PFSK-1 (cell line): ENCODE measurements at regions not wholly inside any gene's neighbourhood (a gene's known extent, or its start where the extent isn't known, plus 50 kb on each side); places are given as distances from the start of the nearest gene placed in this dataset.

ENCODE experiments used
- POLR2AphosphoS5 ChIP-seq: IDR thresholded peaks from 2 replicates; pipeline ENCODE4 v1.6.1; 2012; ENCODE audit warnings: low read depth, mild to moderate bottlenecking, control low read depth, low read length, moderate library complexity
- SIN3A ChIP-seq: IDR thresholded peaks from 2 replicates; pipeline ENCODE4 v1.6.1; 2012; ENCODE audit warnings: mild to moderate bottlenecking, low read length, moderate library complexity, borderline replicate concordance; ENCODE audit not compliant: insufficient read depth
- TAF1 ChIP-seq: IDR thresholded peaks from 2 replicates; pipeline ENCODE4 v1.6.1; 2012; ENCODE audit warnings: low read length, control low read depth, borderline replicate concordance; ENCODE audit not compliant: insufficient read depth
- TF ChIP-seq, protein P1 (sequence below), 2 experiments: IDR thresholded peaks; 2 replicates each; pipeline versions ENCODE4 v1.6.1 to v1.8.0; 2011 to 2012; ENCODE audit warnings: low read depth in 2 of 2, low read length in 2 of 2, control low read depth in 1 of 2, inconsistent platforms in 1 of 2, mild to moderate bottlenecking in 1 of 2, moderate library complexity in 1 of 2; ENCODE audit not compliant: insufficient read depth in 1 of 2

DNA sequence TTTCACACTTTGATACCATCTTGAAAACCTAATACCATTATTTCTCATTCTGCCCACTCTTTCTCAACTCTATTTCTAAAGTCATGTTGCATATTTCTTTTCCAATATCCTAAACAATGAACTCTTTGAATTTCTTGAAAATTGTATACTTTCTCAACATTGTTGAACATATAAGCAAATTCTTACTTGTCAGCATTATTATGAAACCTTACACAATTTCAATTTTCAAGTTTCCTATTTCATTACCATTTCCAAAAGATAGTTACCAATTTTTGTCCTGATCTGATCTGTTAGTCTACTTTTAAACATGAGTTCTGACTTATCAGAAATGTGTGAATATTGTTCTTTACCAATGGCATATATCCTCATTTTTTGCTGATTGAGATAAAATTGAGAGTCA, 806.3 kb upstream of the IGFBP7 start:
- TF ChIP-seq POLR2AphosphoS5 (no peak), TAF1 (no peak), SIN3A (no peak)
- TF ChIP-seq, protein P1, sequence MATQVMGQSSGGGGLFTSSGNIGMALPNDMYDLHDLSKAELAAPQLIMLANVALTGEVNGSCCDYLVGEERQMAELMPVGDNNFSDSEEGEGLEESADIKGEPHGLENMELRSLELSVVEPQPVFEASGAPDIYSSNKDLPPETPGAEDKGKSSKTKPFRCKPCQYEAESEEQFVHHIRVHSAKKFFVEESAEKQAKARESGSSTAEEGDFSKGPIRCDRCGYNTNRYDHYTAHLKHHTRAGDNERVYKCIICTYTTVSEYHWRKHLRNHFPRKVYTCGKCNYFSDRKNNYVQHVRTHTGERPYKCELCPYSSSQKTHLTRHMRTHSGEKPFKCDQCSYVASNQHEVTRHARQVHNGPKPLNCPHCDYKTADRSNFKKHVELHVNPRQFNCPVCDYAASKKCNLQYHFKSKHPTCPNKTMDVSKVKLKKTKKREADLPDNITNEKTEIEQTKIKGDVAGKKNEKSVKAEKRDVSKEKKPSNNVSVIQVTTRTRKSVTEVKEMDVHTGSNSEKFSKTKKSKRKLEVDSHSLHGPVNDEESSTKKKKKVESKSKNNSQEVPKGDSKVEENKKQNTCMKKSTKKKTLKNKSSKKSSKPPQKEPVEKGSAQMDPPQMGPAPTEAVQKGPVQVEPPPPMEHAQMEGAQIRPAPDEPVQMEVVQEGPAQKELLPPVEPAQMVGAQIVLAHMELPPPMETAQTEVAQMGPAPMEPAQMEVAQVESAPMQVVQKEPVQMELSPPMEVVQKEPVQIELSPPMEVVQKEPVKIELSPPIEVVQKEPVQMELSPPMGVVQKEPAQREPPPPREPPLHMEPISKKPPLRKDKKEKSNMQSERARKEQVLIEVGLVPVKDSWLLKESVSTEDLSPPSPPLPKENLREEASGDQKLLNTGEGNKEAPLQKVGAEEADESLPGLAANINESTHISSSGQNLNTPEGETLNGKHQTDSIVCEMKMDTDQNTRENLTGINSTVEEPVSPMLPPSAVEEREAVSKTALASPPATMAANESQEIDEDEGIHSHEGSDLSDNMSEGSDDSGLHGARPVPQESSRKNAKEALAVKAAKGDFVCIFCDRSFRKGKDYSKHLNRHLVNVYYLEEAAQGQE (IDR thresholded peaks at IDR 0.05; ENCODE audit: insufficient read depth in 1 of 2, low read depth in 2 of 2, low read length in 2 of 2) = no peak
